HG03469 (cell line): ENCODE measurements at regions not wholly inside any gene's neighbourhood (a gene's known extent, or its start where the extent isn't known, plus 50 kb on each side); places are given as distances from the start of the nearest gene placed in this dataset.
"Not testable (repeated sequence)": the region's sequence is repeated elsewhere in the genome, so short reads cannot be mapped to it uniquely, and the experiment has no call there.

ENCODE experiments used
- ATAC-seq: cut with Tn5 transposase; IDR thresholded peaks from one replicate; pipeline ENCODE4 v1.9.1; 2021; ENCODE audit warnings: mild to moderate bottlenecking, moderate library complexity, moderate number of reproducible peaks; ENCODE audit not compliant: unreplicated experiment

GRCh38 chr10:90011281-90011680, 309.9 kb downstream of the KIF20B start:
- not testable (repeated sequence) for ATAC-seq

- ATAC-seq: no peak
Measured at GRCh38 chr10:90018819-90019218, 317.4 kb downstream of the KIF20B start.

- ATAC-seq: no peak
Measured at GRCh38 chr10:90020506-90020905, 319.1 kb downstream of the KIF20B start.

- ATAC-seq: no peak
Measured at GRCh38 chr10:90023950-90024349, 322.6 kb downstream of the KIF20B start.

GRCh38 chr10:90028312-90028711, 326.9 kb downstream of the KIF20B start:
- no peak for ATAC-seq

- no peak for ATAC-seq
Measured at GRCh38 chr10:90031776-90032175, 330.4 kb downstream of the KIF20B start.

GRCh38 chr10:90032519-90032918, 331.1 kb downstream of the KIF20B start:
- no peak for ATAC-seq

- not testable (repeated sequence) for ATAC-seq
Measured at GRCh38 chr10:90034862-90035261, 333.5 kb downstream of the KIF20B start.

GRCh38 chr10:90041585-90041984, 340.2 kb downstream of the KIF20B start:
- ATAC-seq: no peak

GRCh38 chr10:90042075-90042474, 340.7 kb downstream of the KIF20B start:
- ATAC-seq: no peak

GRCh38 chr10:90047243-90047729, 345.9 kb downstream of the KIF20B start:
- peak; percentile 76 for ATAC-seq

GRCh38 chr10:90051053-90051452, 349.7 kb downstream of the KIF20B start:
- ATAC-seq: no peak

GRCh38 chr10:90051474-90051873, 350.1 kb downstream of the KIF20B start:
- ATAC-seq: no peak

- ATAC-seq: no peak
Measured at GRCh38 chr10:90062786-90063185, 361.4 kb downstream of the KIF20B start.

- no peak for ATAC-seq
Measured at GRCh38 chr10:90064295-90064694, 362.9 kb downstream of the KIF20B start.

- no peak for ATAC-seq
Measured at GRCh38 chr10:90066435-90066834, 365.0 kb downstream of the KIF20B start.

GRCh38 chr10:90075995-90076394, 374.6 kb downstream of the KIF20B start:
- no peak for ATAC-seq

- ATAC-seq: no peak
Measured at GRCh38 chr10:90079819-90080218, 378.4 kb downstream of the KIF20B start.

- ATAC-seq: not testable (repeated sequence)
Measured at GRCh38 chr10:90086606-90087190, 385.3 kb downstream of the KIF20B start.

- peak; percentile 100 for ATAC-seq
Measured at GRCh38 chr10:90087197-90088023, 386.0 kb downstream of the KIF20B start.

- ATAC-seq: no peak
Measured at GRCh38 chr10:90088024-90088317, 386.6 kb downstream of the KIF20B start.

- ATAC-seq: no peak
Measured at GRCh38 chr10:90089719-90090118, 388.3 kb downstream of the KIF20B start.
